Anterior cingulate cortex (tissue), 58 donors: ENCODE measurements at regions not wholly inside any gene's neighbourhood (a gene's known extent, or its start where the extent isn't known, plus 50 kb on each side); places are given as distances from the start of the nearest gene placed in this dataset.
"Not testable (repeated sequence)": the region's sequence is repeated elsewhere in the genome, so short reads cannot be mapped to it uniquely, and the experiment has no call there.

Source experiments
- DNase-seq, 58 donors: peaks; one replicate each; lab custom pipeline; 2025; lab: John Stamatoyannopoulos, UW

DNA sequence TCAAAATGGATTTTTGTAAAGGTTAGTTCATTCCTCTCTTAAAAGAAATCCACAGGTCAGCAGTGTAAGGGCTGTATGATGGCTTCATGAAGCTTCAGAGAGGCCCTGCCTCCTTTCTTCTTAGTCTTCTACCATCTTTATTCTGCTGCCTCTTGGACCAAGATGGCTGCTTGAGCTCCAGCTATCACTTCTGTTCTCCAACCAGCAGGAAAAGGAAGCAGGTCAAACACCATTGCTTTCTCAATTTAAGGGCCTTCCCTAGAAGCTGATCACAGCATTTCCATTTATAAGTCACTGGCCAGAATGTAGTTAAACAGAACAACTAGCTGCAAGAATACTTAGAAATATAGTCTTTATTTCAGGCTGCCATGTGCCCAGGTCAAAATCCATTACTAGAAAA is 336.8 kb upstream of the KLF3 start:
- no peak for DNase-seq

DNA sequence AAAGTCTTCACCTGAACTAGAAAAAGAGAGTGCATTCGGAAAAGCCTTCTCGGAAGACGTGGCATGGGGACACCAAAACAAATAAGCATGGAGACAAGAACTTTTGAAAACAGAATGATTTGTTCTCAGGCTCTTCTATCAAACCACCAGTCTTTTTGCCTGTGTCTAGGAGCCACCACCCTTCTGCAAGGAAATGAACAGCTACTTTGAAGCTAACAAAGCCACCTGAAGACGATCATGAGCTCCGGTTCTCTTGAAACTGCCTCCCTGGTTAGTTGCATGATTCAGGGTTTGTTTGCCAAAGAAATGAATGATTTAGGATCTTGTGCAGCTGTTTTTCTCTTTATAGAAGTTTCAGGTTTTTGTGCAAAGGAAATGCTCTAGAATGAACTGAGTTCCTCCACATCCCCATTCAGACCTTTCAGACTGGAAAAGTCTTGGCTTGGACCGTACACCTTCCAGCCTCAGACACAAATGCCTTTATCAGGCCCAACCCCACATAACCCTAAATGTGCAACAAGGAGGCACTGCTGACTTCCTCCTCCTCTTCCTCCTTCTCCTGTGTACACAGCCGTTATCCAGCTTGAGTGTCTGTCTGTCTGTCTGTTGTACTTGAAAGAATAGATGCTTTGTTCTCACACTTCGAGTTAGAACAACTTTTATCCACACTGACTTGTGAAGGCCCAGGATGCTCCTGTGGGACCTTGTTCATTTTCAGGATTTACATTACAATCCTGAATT is 334.8 kb upstream of the KLF3 start:
- no peak for DNase-seq

DNA sequence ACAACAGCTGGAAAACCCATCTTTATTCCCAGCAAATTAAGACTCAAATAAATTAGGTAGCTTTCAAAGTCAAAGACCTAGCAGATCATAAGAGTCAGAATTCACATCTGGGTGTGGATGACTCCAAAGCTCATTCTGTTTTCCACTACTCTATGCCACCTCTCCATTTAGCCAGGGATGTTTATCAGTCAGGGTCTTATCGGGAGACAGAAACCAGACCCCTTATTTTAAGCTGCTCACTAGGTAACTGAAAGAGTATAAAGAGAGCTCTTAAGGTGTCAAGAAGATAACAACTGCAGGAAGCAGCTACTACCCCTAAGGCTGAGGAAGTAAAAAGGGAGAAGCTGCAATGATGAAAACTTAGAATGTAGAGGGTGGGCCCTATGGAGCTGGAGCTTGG is 333.7 kb upstream of the KLF3 start:
- DNase-seq: no peak

DNA sequence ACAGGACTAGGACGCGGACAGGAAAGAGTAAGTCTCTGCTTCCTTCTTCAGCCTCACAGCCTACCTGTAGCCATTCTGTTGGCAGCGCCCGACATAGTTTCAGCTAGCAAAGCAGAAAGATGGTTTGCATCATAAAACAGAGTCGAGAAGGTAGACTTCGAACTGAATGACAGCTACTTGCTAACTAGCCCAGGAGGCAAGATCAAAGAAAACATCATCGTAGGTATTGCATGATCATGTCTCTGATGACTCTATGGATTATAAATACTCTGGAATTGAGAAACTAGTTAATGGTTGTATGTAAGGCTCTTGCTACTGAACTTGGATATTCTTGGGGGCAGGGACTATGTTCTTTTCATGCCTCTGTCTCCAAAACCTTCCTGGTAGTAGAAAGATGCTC is 333.1 kb upstream of the KLF3 start:
- DNase-seq: no peak

DNA sequence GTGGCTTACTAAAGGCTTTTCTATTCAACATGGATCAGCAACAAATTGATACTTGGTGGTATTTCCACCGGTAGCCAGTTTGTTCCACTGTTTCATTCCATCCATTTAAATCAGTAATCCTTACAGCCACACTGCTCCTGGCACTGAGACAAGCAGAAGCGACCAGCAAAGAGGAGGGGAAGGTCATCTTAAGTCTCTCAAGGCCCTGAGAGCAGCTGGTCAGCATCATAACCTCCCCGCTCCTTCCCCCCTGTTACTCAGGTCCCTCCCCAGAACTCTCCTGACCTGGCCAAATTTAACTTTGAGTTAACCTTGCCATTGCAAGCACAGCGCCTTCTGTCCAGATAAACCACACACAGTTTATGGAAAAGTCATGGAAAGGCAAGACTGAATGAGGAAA is 331.3 kb upstream of the KLF3 start:
- no peak for DNase-seq

DNA sequence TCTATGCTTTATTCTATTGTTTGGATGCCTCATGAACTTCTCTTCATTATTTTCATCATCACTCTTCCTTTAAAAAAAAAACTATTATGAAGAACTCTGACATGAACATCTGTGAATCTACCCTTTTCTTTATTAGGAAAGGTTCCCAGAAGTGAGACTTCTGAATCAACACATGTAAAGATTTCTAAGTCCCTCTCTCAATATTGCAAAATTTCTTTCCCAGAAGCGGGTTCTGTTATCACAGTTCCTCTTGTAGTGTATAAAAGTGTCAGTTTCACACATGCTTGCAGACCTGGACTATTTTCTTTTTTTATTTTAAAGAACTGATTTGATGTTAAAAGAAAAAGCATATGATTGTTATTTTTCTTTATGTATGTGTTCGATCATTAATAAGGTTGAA is 330.8 kb upstream of the KLF3 start:
- no peak for DNase-seq

DNA sequence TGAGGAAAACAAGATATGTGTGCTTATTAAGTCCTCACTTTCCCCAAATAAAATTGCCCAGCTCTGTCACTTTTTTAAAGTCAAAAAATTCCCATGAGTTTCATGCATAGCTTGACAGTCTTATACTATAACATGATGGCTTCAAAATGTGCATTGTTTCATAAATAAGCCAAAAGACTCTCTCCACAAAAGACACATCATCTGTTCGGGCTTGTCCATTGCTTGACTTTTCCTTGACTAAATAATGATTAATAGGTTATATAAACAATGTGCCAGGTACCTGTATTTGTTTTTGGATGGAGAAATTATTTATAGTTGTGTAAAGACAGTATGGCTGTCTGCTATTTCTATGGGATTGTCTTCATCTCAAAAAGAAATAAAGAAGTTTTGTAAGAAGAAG is 329.2 kb upstream of the KLF3 start:
- no peak for DNase-seq

DNA sequence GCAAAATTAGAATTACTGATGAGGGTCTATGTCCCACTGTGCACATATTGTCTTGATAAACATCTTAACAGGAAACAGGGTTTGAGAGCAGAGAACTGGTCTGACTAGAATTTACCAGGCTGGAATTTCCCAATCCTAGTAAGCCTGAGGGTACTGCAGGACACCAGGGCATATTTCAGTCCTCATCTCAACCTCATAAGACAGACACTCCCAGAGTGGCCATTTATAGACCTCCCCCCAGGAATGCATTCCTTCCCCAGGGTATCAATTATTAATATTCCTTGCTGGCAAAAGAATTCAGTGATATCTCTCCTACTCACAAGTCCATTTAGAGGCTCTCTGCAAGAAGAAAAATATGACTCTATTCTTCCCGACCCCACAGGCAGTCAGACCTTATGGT is 325.1 kb upstream of the KLF3 start:
- not testable (repeated sequence) for DNase-seq

DNA sequence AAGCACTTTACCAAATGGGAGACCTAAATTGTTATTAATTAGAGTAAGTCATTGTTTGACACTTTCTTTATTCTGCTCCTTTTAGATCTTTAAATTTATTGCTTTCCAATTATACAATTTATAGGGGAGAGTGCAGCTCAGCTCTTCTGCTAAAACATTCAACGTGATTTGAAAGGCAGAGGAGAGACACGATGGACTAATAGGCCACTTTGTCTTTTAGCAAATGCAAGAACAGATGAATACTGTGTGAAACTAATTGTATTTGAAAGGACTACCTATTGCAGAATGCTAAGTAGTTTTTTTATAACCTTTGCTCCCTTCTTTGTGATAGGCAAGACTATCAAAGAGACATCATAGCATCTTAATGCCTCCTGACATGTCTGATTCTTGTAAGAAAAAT is 320.4 kb upstream of the KLF3 start:
- no peak for DNase-seq

DNA sequence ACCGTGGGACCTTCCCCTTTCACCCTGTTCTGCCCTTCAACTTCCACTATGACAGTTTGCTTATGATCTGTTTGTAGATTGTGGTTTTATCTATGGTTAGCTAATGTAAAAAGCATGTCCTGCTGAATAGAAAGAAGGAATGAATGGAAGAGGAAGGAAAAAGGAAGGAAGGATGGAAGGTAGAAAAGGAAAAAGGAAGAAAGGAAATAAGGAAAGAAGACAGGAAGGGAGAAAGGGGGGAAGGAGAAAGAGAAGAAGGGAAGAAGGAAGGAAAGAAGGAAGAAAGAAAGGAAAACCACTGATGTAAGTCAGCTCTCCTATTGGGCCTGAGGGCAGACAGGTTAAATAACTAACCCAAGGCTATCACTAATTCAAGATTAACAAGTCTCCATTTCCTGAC is 319.1 kb upstream of the KLF3 start:
- no peak for DNase-seq

DNA sequence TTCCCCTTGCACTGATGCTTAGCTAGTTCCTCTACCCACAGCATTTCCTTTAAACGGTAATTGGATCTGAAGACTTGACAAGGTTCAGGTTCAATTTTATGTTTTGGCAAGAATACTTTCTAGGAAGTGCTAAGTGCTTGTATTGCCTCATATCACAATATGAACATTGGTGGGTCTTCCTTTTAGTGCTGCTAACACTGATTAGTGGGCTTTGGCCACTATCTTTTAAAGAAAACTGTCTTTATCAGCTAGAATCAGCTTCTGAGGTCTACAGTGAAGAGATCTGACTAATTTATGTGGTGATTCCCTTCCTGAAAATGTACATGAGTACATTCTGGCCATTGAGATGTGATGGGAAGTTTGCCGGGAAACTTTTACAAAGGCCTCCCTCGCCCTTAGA is 316.7 kb upstream of the KLF3 start:
- DNase-seq: no peak

DNA sequence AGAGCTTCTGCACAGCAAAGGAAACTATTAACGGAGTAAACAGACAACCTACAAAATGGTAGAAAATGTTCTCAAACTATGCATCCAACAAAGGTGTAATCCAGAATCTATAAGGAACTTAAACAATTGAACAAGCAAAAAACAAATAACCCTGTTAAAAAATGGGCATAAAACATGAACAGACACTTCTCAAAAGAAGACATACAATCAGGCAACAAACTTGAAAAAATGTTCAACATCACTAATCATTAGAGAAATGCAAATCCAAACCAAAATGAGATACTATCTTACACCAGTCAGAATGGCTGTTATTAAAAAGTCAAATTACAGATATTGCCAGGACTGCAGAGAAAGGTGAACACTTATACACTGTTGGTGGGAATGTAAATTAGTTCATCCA is 309.6 kb upstream of the KLF3 start:
- no peak for DNase-seq

DNA sequence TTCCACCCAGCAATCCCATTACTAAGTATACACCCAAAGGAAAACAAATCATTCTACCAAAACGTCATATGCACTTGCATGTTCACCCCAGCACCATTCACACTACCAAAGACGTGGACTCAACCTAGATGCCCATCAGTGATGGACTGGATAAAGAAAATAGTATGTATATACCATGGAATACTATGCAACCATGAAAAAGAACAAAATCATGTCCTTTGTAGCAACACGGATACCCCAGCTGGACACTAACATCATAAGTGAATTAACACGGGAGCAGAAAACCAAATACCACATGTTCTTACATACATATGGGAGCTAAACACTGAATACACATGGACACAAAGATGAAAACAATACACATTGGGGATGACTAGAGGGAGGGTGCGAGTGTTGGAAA is 309.1 kb upstream of the KLF3 start:
- DNase-seq: no peak

DNA sequence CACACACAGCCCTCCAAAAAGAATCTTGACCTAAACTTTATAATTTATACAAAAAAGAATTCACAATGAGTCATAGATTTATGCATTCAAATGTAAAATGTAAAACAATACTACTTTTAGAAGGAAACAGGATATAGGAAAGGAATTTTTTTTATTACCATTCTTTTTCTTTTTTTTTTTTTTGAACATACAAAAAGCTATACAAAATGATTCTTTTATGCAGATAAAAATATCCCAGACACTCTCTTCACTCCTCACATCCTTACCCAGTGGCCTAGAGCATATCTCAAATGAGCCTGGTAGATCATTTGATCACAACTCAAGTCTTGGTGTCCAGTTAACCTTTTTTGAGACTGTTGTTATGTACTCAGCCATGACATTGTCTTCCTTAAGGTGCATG is 307.3 kb upstream of the KLF3 start:
- no peak for DNase-seq

DNA sequence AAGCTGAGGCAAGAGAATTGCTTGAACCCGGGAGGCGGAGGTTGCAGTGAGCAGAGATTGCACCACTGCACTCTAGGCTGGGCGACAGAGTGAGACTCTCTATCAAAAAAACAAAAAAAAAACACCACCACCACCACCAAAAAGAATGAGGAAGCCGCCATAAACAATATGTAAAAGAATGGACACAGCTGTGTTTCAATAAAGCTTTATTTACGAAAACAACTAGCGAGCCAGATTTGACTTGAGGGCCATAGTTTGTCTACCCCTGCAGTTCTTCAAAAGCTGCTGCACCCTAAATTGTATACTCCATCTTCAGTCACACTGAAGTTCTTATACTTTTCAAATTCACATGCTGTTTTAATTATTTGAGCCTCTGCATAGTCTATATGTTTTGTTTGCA is 306.5 kb upstream of the KLF3 start:
- DNase-seq: no peak

DNA sequence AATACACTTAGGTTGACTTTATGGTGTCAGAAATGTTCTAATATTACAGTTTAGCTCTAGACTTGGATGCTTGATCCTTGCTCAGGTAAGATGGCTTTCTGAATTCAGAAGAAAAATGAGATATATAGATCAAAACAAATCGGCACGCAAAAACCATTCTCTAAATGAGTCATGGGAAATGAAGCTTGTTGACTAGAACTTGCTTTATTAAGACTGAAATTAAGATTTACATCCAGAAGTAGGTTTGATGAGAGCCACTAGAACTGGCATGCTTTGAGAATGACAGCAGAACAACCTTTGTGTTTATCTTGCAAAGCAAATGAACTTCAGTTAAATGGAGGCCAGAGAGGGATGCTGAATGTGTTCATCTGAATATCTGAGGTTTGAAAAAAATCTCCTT is 304.9 kb upstream of the KLF3 start:
- no peak for DNase-seq

DNA sequence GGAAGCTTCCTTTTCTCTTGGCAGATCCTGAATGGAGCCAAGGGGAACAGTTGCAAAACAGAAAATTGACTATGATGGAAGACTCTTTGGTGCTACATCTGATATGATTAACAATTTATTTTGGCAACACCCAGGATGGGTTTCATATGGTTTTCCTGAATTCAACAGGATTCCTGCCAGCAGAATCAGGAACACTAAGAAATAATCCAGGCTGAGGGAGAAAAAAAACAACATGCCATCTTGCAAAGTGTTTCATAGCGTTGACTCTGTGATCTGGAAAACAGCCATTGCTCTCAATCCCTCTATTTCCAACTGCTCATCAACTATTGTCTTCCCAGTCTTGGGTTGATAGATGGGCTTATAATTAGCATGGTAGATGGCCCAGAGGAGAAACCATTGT is 303.8 kb upstream of the KLF3 start:
- peak in 1 of 58 donors; percentile 18 for DNase-seq

DNA sequence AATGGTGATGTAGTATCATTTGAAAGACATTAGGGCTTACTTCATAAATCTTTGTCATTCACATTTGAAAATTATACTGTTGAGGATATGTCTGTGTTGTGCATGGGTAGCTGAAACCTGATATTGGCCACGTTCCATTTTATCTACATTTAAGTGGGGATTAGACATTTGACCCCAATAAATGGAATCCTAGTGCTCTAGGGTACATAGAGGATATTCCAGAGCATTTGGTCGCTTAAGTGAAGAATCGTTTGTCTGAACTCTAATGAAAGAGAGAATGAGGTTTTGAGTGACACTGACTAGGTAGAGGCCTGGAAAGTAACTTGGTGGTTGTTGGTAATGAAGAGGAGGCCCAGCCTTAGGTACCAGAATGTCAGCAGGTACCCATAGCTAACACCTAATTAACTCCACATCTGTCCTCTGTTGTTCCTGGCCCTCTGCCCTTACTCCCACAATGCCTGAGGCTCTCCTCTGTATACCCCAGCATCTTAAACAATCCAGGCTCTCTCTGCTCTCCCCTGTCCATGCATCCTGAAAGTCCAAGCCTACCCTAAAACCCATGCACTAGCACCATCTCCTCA is 299.5 kb upstream of the KLF3 start:
- DNase-seq: no peak

DNA sequence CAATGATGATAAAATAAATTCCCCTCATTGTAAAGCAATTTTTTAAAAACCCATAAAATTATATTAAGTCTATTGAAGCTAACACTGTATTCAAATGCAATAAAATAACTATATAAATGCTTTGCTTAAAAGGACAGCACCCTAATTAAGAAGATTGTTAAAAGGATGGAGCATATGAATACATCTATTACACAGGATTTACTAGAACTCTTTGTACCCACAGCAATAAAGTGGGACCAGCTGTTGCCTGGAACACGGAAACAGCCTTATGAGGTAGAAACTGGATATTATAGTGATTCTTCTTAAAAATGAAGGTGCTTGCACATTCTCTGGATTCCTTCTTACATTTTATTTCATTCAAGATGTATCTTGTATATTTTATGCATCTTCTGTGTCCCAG is 298.7 kb upstream of the KLF3 start:
- DNase-seq: no peak

DNA sequence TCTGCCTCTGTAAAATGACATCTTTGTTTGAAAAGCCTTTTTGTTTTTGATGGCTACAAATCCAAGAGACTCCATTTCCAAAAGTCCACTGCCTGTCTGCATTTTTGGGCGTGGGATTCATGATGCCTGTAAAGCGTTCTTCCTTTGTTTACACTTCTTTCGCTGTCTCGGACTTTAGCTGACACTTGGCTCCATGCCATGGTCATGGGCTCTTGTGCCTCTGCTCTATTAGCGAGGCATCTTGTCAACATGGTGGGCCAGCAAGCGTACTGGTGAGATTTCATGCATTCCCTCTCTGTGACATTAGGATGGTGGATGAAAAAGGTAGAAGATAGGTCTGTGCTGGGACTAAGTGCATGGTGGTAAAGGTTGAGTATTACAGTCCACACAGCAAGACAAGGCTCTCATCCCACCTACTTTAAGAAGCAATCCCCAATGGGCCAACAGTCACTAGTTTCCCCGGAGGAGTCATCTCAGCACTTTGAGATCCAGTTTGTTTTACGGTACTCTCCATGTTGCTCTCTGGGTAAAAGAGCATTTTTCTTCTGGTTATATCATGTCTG is 298.2 kb upstream of the KLF3 start:
- DNase-seq: peak in 1 of 58 donors; percentile 21

DNA sequence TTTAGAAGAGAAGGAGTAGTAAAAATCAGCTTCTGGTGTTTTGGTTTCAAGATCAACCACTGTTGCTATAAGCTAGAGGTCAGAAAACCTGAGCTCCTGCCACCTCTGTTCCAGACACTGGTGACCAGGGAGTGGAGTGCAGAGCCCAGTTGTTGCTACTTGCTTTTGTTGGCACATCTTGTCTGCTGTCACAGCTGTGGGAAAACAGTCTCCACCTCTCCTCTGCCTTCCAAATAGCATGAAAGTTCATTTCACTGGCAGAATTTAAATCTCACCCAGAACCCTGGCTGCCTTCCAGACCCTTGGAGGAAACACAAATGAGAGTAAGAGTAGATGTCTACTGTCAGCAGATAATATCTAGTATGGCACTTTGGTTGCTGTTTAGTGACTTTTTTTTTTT is 297.5 kb upstream of the KLF3 start:
- no peak for DNase-seq

DNA sequence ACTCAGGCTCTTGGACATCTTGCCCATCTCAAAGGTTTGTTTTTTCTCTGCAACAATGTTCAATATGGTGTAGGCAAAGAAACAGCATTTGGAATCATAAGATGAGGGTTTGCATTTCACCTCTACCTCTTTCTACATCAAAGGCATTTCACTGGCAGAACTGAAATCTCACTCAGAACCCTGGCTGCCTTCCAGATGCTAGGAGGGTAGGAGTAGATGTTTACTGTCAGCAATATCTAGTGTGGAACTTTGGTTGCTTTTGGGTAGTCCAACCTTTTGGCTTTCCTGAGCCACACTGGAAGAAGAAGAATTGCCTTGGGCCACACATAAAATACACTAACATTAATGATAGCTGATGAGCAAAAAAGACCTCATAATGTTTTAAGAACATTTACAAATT is 297.0 kb upstream of the KLF3 start:
- no peak for DNase-seq
